GM12874 (cell line): ENCODE measurements at regions not wholly inside any gene's neighbourhood (a gene's known extent, or its start where the extent isn't known, plus 50 kb on each side); places are given as distances from the start of the nearest gene placed in this dataset.

ENCODE experiments used
- CTCF ChIP-seq: IDR thresholded peaks from 2 replicates; pipeline ENCODE4 v1.5.1; 2011; ENCODE audit warnings: low read depth, mild to moderate bottlenecking, control low read depth, low read length, moderate library complexity; ENCODE audit not compliant: insufficient read depth

GRCh38 chr13:65435590-65435989 is 1794.5 kb downstream of the PCDH9 start:
- TF ChIP-seq CTCF = no peak

- no peak for TF ChIP-seq CTCF
These were observed 1812.2 kb downstream of the PCDH9 start for GRCh38 chr13:65417953-65418352.

GRCh38 chr13:65416784-65417183 is 1813.4 kb downstream of the PCDH9 start:
- TF ChIP-seq CTCF = no peak

GRCh38 chr13:65414187-65414586 is 1815.9 kb downstream of the PCDH9 start:
- no peak for TF ChIP-seq CTCF

GRCh38 chr13:65411521-65411920 is 1818.6 kb downstream of the PCDH9 start:
- no peak for TF ChIP-seq CTCF

GRCh38 chr13:65410791-65411190 is 1819.3 kb downstream of the PCDH9 start:
- TF ChIP-seq CTCF = no peak

GRCh38 chr13:65401315-65401714 is 1828.8 kb downstream of the PCDH9 start:
- no peak for TF ChIP-seq CTCF

- TF ChIP-seq CTCF = no peak
These were observed 1829.4 kb downstream of the PCDH9 start for GRCh38 chr13:65400702-65401101.
